Transverse colon (tissue), 4 donors: ENCODE measurements at regions not wholly inside any gene's neighbourhood (a gene's known extent, or its start where the extent isn't known, plus 50 kb on each side); places are given as distances from the start of the nearest gene placed in this dataset.

Experiments
- DNase-seq: peaks from one replicate; pipeline ENCODE4 v3.0.0-alpha.2; 2019
- H3K27ac ChIP-seq, 4 donors: fragments of 200-600 bp; sonication (generic); 2 replicates each; pipeline ENCODE4 v1.5.1; 2016 to 2018; ENCODE audit warnings: inconsistent platforms in 4 of 4
- H3K27me3 ChIP-seq: fragments of 200-600 bp; sonication (generic); 2 replicates; pipeline ENCODE4 v1.5.1; 2017; ENCODE audit warnings: inconsistent platforms
- H3K36me3 ChIP-seq, 4 donors: fragments of 200-600 bp; sonication (generic); 2 replicates each; pipeline ENCODE4 v1.5.1; 2017 to 2019; ENCODE audit warnings: inconsistent platforms in 4 of 4
- H3K4me1 ChIP-seq, 4 donors: fragments of 200-600 bp; sonication (generic); 2 replicates each; pipeline ENCODE4 v1.5.1; 2017 to 2020; ENCODE audit warnings: inconsistent platforms in 4 of 4
- H3K4me3 ChIP-seq, 4 donors: fragments of 200-600 bp; sonication (generic); 1 replicate in 1 of 4; 2 replicates in 3 of 4; pipeline versions ENCODE4 v1.5.1 to v1.6.1; 2017 to 2019; ENCODE audit warnings: inconsistent platforms in 4 of 4
- H3K9me3 ChIP-seq, 2 donors: fragments of 200-600 bp; sonication (generic); 2 replicates each; pipeline ENCODE4 v1.5.1; 2017 to 2019; ENCODE audit warnings: inconsistent platforms in 2 of 2
- EP300 ChIP-seq: sonication (generic); formaldehyde crosslinking; IDR thresholded peaks from one replicate; pipeline ENCODE4 v1.6.1; 2017; ENCODE audit warnings: antibody characterized with exemption, low read depth
- POLR2A ChIP-seq: fragments of 450-650 bp; IDR thresholded peaks from one replicate; pipeline ENCODE4 v1.6.1; 2016; ENCODE audit warnings: antibody characterized with exemption, mild to moderate bottlenecking, moderate library complexity
- POLR2AphosphoS5 ChIP-seq, 3 donors: sonication (generic); formaldehyde crosslinking; IDR thresholded peaks; one replicate each; pipeline ENCODE4 v1.6.1; 2016; ENCODE audit warnings: antibody characterized with exemption in 3 of 3
- WGBS, 2 donors: methylation state at CpG; one replicate each; pipeline ENCODE4 v1.1.5; 2018; ENCODE audit warnings: low coverage in 1 of 2; 5-methylcytosine and 5-hydroxymethylcytosine counted together
- in situ Hi-C, 4 donors: fragments of 200-750 bp; cut with MboI; loops; one replicate each; pipeline versions ENCODE4 v1.15.0 to v1.15.1; 2017; ENCODE audit warnings: low sequenced_read_pairs in 3 of 4, low pct_ligation_motif_present in 1 of 4, low pct_unique_long_range_greater_than_20kb in 1 of 4
- intact Hi-C: fragments of 100-400 bp; cut with DNase I; formaldehyde crosslinking; loops from one replicate; pipeline ENCODE4 v1.15.1; 2023; ENCODE audit warnings: low total_unique reads
- TF ChIP-seq, protein P1 (sequence below), 5 experiments: fragments of 200-600 bp in 3 of 5; fragments of 450-650 bp in 2 of 5; sonication (generic) in 3 of 5; IDR thresholded peaks; 1 replicate in 2 of 5; 2 replicates in 3 of 5; pipeline ENCODE4 v1.5.1; 2016 to 2017; ENCODE audit warnings: antibody characterized with exemption in 5 of 5, inconsistent platforms in 3 of 5, mild to moderate bottlenecking in 2 of 5, moderate library complexity in 1 of 5

DNA sequence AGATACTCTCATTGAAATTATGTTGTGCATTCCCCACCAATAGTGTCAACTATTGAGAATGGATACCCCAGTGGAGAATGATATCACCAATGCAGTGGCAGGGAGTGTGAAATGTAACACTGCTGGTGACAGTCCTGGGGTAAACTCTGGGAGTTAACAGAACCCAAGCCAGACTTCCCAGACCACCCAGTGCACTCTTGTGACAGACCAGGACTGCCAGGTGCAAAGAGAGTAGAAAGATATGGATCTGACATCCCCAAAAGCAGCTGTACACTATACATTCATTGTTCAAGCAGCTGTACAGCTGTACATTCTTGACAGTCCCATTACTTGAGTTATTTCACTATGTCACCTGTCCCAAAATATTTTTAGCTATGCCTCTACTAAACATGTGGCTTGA lies 886.6 kb downstream of the DIAPH3 start:
- Histone ChIP-seq H3K4me1 (no peaks in the 10 kb centered on the region), H3K4me3 (no peak overlapping the region), H3K27me3 (no peaks in the 10 kb centered on the region), H3K36me3 (no peaks in the 10 kb centered on the region), H3K27ac (no peak overlapping the region), H3K9me3 (no peaks in the 10 kb centered on the region)
- no peak for TF ChIP-seq EP300
- no peak for TF ChIP-seq POLR2AphosphoS5 (IDR thresholded peaks at IDR 0.05)
- no peak for TF ChIP-seq POLR2A
- TF ChIP-seq, protein P1, sequence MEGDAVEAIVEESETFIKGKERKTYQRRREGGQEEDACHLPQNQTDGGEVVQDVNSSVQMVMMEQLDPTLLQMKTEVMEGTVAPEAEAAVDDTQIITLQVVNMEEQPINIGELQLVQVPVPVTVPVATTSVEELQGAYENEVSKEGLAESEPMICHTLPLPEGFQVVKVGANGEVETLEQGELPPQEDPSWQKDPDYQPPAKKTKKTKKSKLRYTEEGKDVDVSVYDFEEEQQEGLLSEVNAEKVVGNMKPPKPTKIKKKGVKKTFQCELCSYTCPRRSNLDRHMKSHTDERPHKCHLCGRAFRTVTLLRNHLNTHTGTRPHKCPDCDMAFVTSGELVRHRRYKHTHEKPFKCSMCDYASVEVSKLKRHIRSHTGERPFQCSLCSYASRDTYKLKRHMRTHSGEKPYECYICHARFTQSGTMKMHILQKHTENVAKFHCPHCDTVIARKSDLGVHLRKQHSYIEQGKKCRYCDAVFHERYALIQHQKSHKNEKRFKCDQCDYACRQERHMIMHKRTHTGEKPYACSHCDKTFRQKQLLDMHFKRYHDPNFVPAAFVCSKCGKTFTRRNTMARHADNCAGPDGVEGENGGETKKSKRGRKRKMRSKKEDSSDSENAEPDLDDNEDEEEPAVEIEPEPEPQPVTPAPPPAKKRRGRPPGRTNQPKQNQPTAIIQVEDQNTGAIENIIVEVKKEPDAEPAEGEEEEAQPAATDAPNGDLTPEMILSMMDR (IDR thresholded peaks at IDR 0.05) = no peak
- DNase-seq = no peak
- intact Hi-C loops (no loop called here), in situ Hi-C loops (no loop called here)

DNA sequence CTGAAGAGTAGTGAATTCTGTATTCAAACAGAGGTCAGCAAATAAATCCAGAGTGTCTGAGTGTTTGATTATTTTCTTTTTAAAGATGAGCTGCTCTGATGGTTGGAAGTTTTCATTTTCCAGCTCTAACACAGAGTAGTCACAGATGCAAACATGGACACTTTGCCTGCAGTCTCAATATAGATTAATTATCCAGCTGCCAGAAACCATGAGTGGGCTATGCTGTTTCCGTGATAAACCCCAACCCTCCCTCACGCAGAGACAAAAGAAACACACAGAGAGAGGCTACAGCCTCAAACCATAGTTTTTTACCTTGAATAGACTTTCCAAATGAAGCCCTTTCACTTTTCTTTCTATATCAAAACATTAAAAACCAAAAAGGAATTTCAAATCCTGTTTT lies 884.7 kb downstream of the DIAPH3 start:
- intact Hi-C loops (no loop called here), in situ Hi-C loops (no loop called here)
- Histone ChIP-seq H3K27ac (no peak overlapping the region), H3K36me3 (no peaks in the 10 kb centered on the region), H3K27me3 (no peaks in the 10 kb centered on the region), H3K4me1 (no peaks in the 10 kb centered on the region), H3K4me3 (no peak overlapping the region), H3K9me3 (no peaks in the 10 kb centered on the region)
- no peak for TF ChIP-seq EP300
- TF ChIP-seq POLR2A = no peak
- TF ChIP-seq, protein P1 (IDR thresholded peaks at IDR 0.05) = no peak
- TF ChIP-seq POLR2AphosphoS5 (IDR thresholded peaks at IDR 0.05) = no peak
- DNase-seq = no peak
- 61 to 67% methylated on average over 2 of the region's 2 CpGs for WGBS, 2 donors

DNA sequence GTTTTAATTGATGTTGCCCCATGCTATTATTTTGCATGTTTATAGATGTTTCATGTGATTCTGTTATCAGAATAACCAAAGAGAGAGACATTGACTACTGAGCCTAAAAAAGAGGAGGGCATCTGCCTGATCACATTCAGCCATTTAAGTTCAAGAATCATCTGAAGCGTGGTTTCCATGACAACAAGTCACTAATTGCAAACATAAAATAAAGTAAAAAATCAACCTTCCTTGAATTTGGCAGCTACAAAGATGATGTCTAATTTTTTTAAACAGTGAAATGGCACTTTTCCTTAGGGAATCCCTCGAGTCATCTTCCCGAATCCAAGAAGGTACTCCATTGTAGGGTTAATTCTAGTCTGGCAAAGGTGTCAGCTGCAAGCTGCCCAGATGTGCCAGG lies 884.2 kb downstream of the DIAPH3 start:
- 71 to 74% methylated on average over 3 of the region's 3 CpGs for WGBS, 2 donors
- H3K9me3 ChIP-seq = no peaks in the 10 kb centered on the region
- DNase-seq = no peak
- no peaks in the 10 kb centered on the region for H3K27me3 ChIP-seq
- no peaks in the 10 kb centered on the region for H3K36me3 ChIP-seq
- intact Hi-C loops (no loop called here), in situ Hi-C loops (no loop called here)
- H3K4me3 ChIP-seq = no peak overlapping the region
- TF ChIP-seq POLR2AphosphoS5 (IDR thresholded peaks at IDR 0.05) = no peak
- TF ChIP-seq, protein P1 (IDR thresholded peaks at IDR 0.05) = no peak
- no peak overlapping the region for H3K27ac ChIP-seq
- no peaks in the 10 kb centered on the region for H3K4me1 ChIP-seq

DNA sequence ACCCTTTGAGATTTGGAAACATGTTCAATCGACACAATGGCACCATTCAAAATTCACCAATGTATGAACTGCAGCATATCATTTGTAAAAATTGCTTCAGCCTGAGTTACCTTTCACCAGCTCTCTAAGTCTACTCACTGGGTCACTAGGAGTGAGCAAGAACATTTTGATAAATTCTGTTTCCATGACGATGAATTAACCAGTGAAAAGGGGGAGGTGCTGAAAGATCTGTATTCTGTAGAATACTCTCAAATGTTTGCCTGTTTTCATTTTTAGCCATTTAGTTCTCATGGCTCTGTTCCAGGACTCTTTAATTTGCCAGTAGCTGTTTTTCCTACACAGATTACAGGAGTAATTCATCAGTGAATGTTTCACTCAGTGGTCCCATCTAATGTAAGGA lies 883.4 kb downstream of the DIAPH3 start:
- no peak overlapping the region for H3K27ac ChIP-seq
- H3K27me3 ChIP-seq = no peaks in the 10 kb centered on the region
- no peaks in the 10 kb centered on the region for H3K9me3 ChIP-seq
- no peaks in the 10 kb centered on the region for H3K4me1 ChIP-seq
- WGBS, 2 donors = 77 to 78% methylated on average over 2 of the region's 2 CpGs
- TF ChIP-seq POLR2A (no peak), EP300 (no peak), POLR2AphosphoS5 (IDR thresholded peaks at IDR 0.05) (no peak)
- TF ChIP-seq, protein P1 (IDR thresholded peaks at IDR 0.05) = no peak
- H3K36me3 ChIP-seq = no peaks in the 10 kb centered on the region
- no peak for DNase-seq
- in situ Hi-C loops (no loop called here), intact Hi-C loops (no loop called here)
- no peak overlapping the region for H3K4me3 ChIP-seq
